K562 (cell line): ENCODE measurements at regions not wholly inside any gene's neighbourhood (a gene's known extent, or its start where the extent isn't known, plus 50 kb on each side); places are given as distances from the start of the nearest gene placed in this dataset.

ENCODE experiments used
- ATAC-seq: fragments of 200-7000 bp; cut with Tn5 transposase; 3 replicates; pipeline ENCODE4 v1.9.1; 2020; ENCODE audit warnings: moderate library complexity
- BruUV-seq: library from RNA; stranded (reverse); fragments of 400-500 nt; replicated peaks from 2 replicates; lab custom pipeline; 2021; lab: Mats Ljungman, UMichigan
- CTCF ChIA-PET: fragments of 300-600 bp; formaldehyde crosslinking; extraction: SDS; loops from one replicate; lab custom pipeline; 2021; ENCODE audit warnings: low intra/inter-chr PET ratio; lab: Yijun Ruan, JAX
- POLR2A ChIA-PET: fragments of 300-600, 350-650 bp; sonication (Branson Sonifier 250); formaldehyde crosslinking; extraction: SDS; loops from one replicate; lab custom pipeline; 2021; ENCODE audit warnings: antibody characterized with exemption, inconsistent platforms; lab: Yijun Ruan, JAX
- DNase-seq, 4 experiments: peaks; one replicate each; pipeline versions ENCODE4 v3.0.0 to v3.0.0-alpha.2; 2011 to 2018; ENCODE audit warnings: low spot score in 3 of 4, mixed read lengths in 3 of 4; ENCODE audit errors: extremely low read depth in 1 of 4
- FAIRE-seq: peaks from 2 replicates; lab custom pipeline; 2011; peaks lifted over from hg19 to GRCh38; lab: Jason Lieb, UNC
- H2AFZ ChIP-seq: 2 replicates; pipeline ENCODE4 v1.6.0; 2011; ENCODE audit warnings: low read depth, low read length, control low read depth, inconsistent platforms
- H3K27ac ChIP-seq: fragments of 200-600 bp; 3 replicates; pipeline ENCODE4 v1.8.0; 2011; ENCODE audit warnings: low read depth, mild to moderate bottlenecking, control low read depth, inconsistent platforms, low read length, moderate library complexity, mixed read lengths; ENCODE audit errors: extremely low read depth
- H3K27me3 ChIP-seq, 2 experiments: fragments of 300-600 bp in 1 of 2; 2 replicates in 1 of 2; 3 replicates in 1 of 2; pipeline versions ENCODE4 v1.6.0 to v1.8.0; 2011; ENCODE audit warnings: inconsistent platforms in 2 of 2, low read length in 2 of 2, mild to moderate bottlenecking in 1 of 2, mixed read lengths in 1 of 2, moderate library complexity in 1 of 2; ENCODE audit not compliant: control insufficient read depth in 2 of 2, insufficient read depth in 2 of 2
- H3K36me3 ChIP-seq: fragments of 300-600 bp; 3 replicates; pipeline ENCODE4 v1.8.0; 2011; ENCODE audit warnings: mild to moderate bottlenecking, low read length, inconsistent platforms; ENCODE audit not compliant: control insufficient read depth, insufficient read depth
- H3K4me1 ChIP-seq, 2 experiments: fragments of 200-600 bp in 1 of 2; replicated peaks in 1 of 2; 2 replicates in 1 of 2; 3 replicates in 1 of 2; pipeline versions ENCODE4 v1.5.1 to v1.8.0; 2011; ENCODE audit warnings: inconsistent platforms in 2 of 2, low read length in 2 of 2, mild to moderate bottlenecking in 1 of 2, mixed read lengths in 1 of 2, moderate library complexity in 1 of 2; ENCODE audit not compliant: control insufficient read depth in 2 of 2, insufficient read depth in 2 of 2
- H3K4me2 ChIP-seq: 2 replicates; pipeline ENCODE4 v1.6.1; 2011; ENCODE audit warnings: low read length, control low read depth, inconsistent platforms, mixed read lengths; ENCODE audit not compliant: insufficient read depth
- H3K4me3 ChIP-seq: fragments of 200-600 bp; sonication (generic), shearing (Covaris generic); 2 replicates; pipeline ENCODE4 v1.5.1; 2016; ENCODE audit warnings: control low read depth, inconsistent platforms
- H3K79me2 ChIP-seq: fragments of 200-600 bp; 3 replicates; pipeline ENCODE4 v1.8.0; 2011; ENCODE audit warnings: low read length, inconsistent platforms; ENCODE audit not compliant: control insufficient read depth, insufficient read depth
- H3K9ac ChIP-seq, 2 experiments: 2 replicates each; pipeline versions ENCODE4 v1.6.0 to v1.6.1; 2011; ENCODE audit warnings: low read depth in 2 of 2, low read length in 2 of 2, control low read depth in 1 of 2, inconsistent platforms in 1 of 2, mild to moderate bottlenecking in 1 of 2, mixed read lengths in 1 of 2; ENCODE audit not compliant: insufficient read depth in 1 of 2
- H3K9me1 ChIP-seq: one replicate; pipeline ENCODE4 v1.6.0; 2011; ENCODE audit warnings: inconsistent platforms, mild to moderate bottlenecking, low read length, moderate library complexity; ENCODE audit not compliant: control insufficient read depth, insufficient read depth
- H3K9me3 ChIP-seq: replicated peaks from 2 replicates; pipeline ENCODE4 v1.5.1; 2011; ENCODE audit warnings: low read depth, low read length, inconsistent platforms; ENCODE audit not compliant: control insufficient read depth, insufficient read depth
- H4K20me1 ChIP-seq: replicated peaks from 2 replicates; pipeline ENCODE4 v1.6.1; 2011; ENCODE audit warnings: low read length, inconsistent platforms, mixed read lengths; ENCODE audit not compliant: control insufficient read depth, insufficient read depth
- BCOR ChIP-seq: fragments of 450-650 bp; IDR thresholded peaks from 2 replicates; pipeline ENCODE4 v1.6.1; 2016
- CC2D1A ChIP-seq: fragments of 450-650 bp; IDR thresholded peaks from 2 replicates; pipeline ENCODE4 v1.6.1; 2017; ENCODE audit warnings: mild to moderate bottlenecking
- IRF1 ChIP-seq: sonication (generic); formaldehyde crosslinking; IDR thresholded peaks from 2 replicates; pipeline ENCODE4 v1.8.0; 2022; ENCODE audit warnings: missing genetic modification reagents, mild to moderate bottlenecking, borderline replicate concordance
- MXI1 ChIP-seq: IDR thresholded peaks from 2 replicates; pipeline ENCODE4 v1.6.1; 2011; ENCODE audit warnings: low read depth, mild to moderate bottlenecking, improper control_type of control experiment, low read length
- NCOA1 ChIP-seq: fragments of 450-650 bp; IDR thresholded peaks from 2 replicates; pipeline ENCODE4 v1.6.1; 2016; ENCODE audit warnings: low read depth
- NFIC ChIP-seq: fragments of 450-650 bp; IDR thresholded peaks from 2 replicates; pipeline ENCODE4 v1.6.1; 2017; ENCODE audit warnings: mild to moderate bottlenecking, inconsistent platforms
- NKRF ChIP-seq: fragments of 450-650 bp; IDR thresholded peaks from 2 replicates; pipeline ENCODE4 v1.6.1; 2016; ENCODE audit warnings: borderline replicate concordance
- PHB2 ChIP-seq: fragments of 450-650 bp; IDR thresholded peaks from 2 replicates; pipeline ENCODE4 v1.6.1; 2017; ENCODE audit warnings: low read depth
- TBP ChIP-seq: optimal IDR thresholded peaks from 2 replicates; pipeline ENCODE3; 2011; ENCODE audit warnings: low read depth, low read length, improper control_type of control experiment
- ZBTB7A ChIP-seq: IDR thresholded peaks from 2 replicates; pipeline ENCODE4 v1.6.1; 2011; ENCODE audit warnings: low read depth, mild to moderate bottlenecking, low read length, moderate library complexity, borderline replicate concordance; ENCODE audit not compliant: control insufficient read depth
- WGBS: fragments of 100-300 bp; shearing (Covaris generic); methylation state at CpG from one replicate; pipeline ENCODE4 v1.1.6; 2016; ENCODE audit warnings: low coverage, mixed read lengths; ENCODE audit not compliant: insufficient coverage; ENCODE audit errors: missing lambda C conversion rate; 5-methylcytosine and 5-hydroxymethylcytosine counted together
- in situ Hi-C: fragments of 300-500 bp; cut with MboI; formaldehyde crosslinking; loops from 4 replicates; pipeline ENCODE4 v1.15.0; 2018; ENCODE audit warnings: inconsistent platforms, mixed read lengths
- intact Hi-C: fragments of 100-400 bp; cut with micrococcal nuclease; formaldehyde crosslinking; loops from 2 replicates; pipeline ENCODE4 v1.14.2; 2022
- TF ChIP-seq, protein P1 (sequence below): fragments of 250-450 bp; sonication (Bioruptor Pico); IDR thresholded peaks from 2 replicates; pipeline ENCODE4 v1.5.1; 2021; ENCODE audit warnings: mild to moderate bottlenecking

- TF ChIP-seq ZBTB7A (no peak), BCOR (no peak), NCOA1 (no peak), TBP (no peak), PHB2 (no peak), IRF1 (no peak), NFIC (no peak)
These were observed 1518.0 kb downstream of the NCAM2 start (continued) for GRCh38 chr21:22516230-22516629.

DNA sequence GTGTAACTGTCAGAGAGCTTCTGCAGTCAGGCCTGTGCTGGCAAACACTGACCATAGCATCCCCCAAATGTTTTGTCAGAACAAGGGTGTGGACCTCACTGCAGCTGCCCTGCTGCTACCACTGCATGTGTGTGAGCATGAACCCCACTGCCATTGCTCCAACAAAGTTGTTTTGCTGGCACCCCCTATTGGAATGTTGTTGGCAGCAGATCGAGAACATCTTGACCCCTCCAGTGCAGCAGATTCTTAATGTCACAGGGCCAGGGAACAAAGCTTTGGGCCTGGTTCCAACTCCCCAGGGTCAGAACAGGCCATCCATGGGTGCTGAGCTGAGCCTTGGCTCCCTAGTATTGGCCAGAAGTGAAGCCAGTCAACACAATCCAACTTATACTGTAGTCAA is 1537.4 kb downstream of the NCAM2 start:
- H3K4me2 ChIP-seq: no peak overlapping the region
- DNase-seq: no peak
- no peaks in the 10 kb centered on the region for H4K20me1 ChIP-seq
- H3K4me3 ChIP-seq: no peak overlapping the region
- intact Hi-C loops: no loop called here
- CTCF ChIA-PET: no interaction called here
- H3K9me1 ChIP-seq: no peaks in the 10 kb centered on the region
- H2AFZ ChIP-seq: no peak overlapping the region
- BruUV-seq: no TSS peak
- TF ChIP-seq, protein P1, sequence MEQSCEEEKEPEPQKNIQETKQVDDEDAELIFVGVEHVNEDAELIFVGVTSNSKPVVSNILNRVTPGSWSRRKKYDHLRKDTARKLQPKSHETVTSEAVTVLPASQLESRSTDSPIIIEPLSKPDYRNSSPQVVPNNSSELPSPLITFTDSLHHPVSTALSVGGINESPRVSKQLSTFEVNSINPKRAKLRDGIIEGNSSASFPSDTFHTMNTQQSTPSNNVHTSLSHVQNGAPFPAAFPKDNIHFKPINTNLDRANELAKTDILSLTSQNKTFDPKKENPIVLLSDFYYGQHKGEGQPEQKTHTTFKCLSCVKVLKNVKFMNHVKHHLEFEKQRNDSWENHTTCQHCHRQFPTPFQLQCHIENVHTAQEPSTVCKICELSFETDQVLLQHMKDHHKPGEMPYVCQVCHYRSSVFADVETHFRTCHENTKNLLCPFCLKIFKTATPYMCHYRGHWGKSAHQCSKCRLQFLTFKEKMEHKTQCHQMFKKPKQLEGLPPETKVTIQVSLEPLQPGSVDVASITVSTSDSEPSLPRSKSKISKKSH: no peak
- TF ChIP-seq TBP (no peak), MXI1 (no peak), CC2D1A (no peak), NKRF (no peak)
- POLR2A ChIA-PET: no interaction called here
- H3K27me3 ChIP-seq: no peaks in the 10 kb centered on the region
- H3K79me2 ChIP-seq: no peaks in the 10 kb centered on the region
- no peak overlapping the region for H3K9ac ChIP-seq
- WGBS: 0% methylated on average over 1 of the region's 1 CpG
- no peak overlapping the region for H3K27ac ChIP-seq
- ATAC-seq: no peak
- FAIRE-seq: no peak
- H3K9me3 ChIP-seq: no peaks in the 10 kb centered on the region
- in situ Hi-C loops: no loop called here
- no peaks in the 10 kb centered on the region for H3K36me3 ChIP-seq
- H3K4me1 ChIP-seq: no peaks in the 10 kb centered on the region
